ENCODE measurements at regions not wholly inside any gene's neighbourhood (a gene's known extent, or its start where the extent isn't known, plus 50 kb on each side); places are given as distances from the start of the nearest gene placed in this dataset.

DNA sequence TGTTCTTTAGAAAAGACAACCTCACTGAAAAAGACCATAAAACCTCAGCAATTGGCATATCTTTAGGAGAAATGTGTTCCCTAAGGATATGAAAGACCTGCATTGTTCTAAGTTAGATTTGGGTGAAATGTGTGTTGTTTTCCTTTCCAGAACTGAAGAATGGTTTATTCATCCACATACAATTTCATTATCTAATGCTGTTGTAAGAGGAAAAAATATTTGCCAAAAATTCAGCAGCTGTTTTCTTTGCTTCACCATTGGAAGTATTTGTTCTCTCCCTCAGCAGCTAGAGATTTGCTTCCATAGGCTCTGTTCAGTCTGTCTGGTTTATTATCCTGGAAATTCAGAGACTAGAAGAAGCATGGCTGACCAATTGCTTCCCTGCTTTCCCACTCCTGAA is 150.9 kb downstream of the ISOC1 start:
- TF ChIP-seq, protein P1, sequence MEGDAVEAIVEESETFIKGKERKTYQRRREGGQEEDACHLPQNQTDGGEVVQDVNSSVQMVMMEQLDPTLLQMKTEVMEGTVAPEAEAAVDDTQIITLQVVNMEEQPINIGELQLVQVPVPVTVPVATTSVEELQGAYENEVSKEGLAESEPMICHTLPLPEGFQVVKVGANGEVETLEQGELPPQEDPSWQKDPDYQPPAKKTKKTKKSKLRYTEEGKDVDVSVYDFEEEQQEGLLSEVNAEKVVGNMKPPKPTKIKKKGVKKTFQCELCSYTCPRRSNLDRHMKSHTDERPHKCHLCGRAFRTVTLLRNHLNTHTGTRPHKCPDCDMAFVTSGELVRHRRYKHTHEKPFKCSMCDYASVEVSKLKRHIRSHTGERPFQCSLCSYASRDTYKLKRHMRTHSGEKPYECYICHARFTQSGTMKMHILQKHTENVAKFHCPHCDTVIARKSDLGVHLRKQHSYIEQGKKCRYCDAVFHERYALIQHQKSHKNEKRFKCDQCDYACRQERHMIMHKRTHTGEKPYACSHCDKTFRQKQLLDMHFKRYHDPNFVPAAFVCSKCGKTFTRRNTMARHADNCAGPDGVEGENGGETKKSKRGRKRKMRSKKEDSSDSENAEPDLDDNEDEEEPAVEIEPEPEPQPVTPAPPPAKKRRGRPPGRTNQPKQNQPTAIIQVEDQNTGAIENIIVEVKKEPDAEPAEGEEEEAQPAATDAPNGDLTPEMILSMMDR (IDR thresholded peaks at IDR 0.05), result no peak
- no peak for TF ChIP-seq POLR2A (IDR thresholded peaks at IDR 0.05)

All from uterus (tissue), 2 donors.